HG03521 (cell line): ENCODE measurements at regions not wholly inside any gene's neighbourhood (a gene's known extent, or its start where the extent isn't known, plus 50 kb on each side); places are given as distances from the start of the nearest gene placed in this dataset.

Experiments
- ATAC-seq: cut with Tn5 transposase; IDR thresholded peaks from one replicate; pipeline ENCODE4 v1.9.1; 2021; ENCODE audit warnings: mild to moderate bottlenecking, moderate library complexity; ENCODE audit not compliant: unreplicated experiment

DNA sequence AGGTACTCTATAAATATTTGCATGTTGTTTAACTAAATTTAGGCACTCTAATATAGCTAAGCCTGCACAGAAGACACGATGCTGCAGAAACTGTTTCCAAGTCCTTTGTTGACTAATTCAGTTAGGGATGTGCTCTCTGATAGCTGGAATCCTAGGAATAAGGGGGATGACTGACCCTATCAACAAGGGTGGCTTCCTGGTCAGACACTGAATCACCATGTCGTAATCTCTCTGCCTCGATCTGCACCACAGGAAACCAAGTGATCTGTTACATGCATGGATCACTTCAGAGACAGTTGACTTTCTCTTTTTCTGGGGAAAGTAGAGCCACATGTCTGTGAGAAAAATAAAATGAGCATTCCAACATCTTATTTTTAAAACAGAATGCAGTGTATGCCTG is 169.1 kb downstream of the GUCY2F start:
- ATAC-seq: no peak

DNA sequence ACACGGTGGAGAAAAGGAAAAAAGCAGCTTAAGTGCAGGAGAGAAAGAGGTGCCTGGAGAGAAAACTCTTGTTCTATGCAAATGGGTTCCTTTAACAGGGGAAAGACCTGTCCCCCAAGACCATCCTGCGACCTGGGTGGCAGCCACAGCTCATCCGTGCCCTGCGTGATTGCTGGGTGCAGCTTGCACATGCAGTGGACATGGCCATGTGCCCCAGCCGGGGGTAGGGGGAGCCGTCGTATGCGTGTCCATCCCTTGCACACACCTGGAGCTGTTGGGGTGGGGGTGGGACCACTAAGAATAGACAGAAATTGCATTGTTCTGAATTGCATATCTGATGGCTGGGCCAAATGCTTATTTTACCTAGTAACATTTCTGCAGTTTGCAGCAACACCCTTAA is 171.9 kb downstream of the GUCY2F start:
- ATAC-seq: no peak

DNA sequence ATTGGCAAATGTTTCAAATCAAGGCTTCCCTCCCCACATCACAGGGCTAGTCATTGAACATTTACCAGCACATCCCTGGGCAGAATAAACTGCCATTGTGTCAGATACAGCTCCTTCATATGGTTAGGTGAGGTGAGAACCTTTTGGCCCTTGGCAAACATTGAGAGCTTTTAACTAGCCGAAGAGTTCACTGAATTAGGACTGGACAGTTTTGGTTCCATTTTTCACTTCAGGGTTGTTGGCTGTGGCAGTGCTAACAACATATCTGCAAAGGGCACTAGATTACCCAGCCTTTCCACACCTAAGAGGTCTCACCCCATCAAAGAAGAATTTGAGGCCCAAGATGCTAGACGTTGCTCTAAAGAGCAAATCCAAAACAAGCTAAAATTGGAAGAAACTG is 180.7 kb downstream of the GUCY2F start:
- ATAC-seq: no peak

GRCh38 chrX:109300415-109300814 is 181.5 kb downstream of the GUCY2F start:
- no peak for ATAC-seq

- ATAC-seq: no peak
Observed at GRCh38 chrX:109299091-109299490, 182.8 kb downstream of the GUCY2F start.

GRCh38 chrX:109294097-109294814 is 187.6 kb downstream of the GUCY2F start:
- ATAC-seq: no peak

DNA sequence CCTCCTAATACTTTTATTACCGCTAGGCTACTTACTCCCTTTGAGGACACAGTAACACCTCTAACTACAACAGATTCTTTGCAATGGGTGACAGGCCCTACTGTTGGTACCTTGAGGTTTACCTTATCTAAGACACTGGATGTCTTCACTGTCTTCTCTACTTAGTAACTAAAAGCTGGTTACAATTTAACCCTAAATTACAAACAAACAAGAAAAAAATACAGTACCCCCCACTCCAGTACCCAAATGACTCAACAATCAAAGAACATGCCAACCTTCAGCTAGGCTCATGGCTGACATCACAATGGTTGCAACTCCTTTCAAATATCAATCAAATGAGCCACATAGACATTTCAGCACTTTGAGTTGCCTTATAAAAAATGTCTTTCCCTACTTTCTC is 198.0 kb downstream of the GUCY2F start:
- ATAC-seq: no peak

GRCh38 chrX:109281483-109282275 is 200.2 kb downstream of the GUCY2F start:
- ATAC-seq: no peak

GRCh38 chrX:109274806-109275205 is 207.1 kb downstream of the GUCY2F start:
- ATAC-seq: no peak

- peak; percentile 98 for ATAC-seq
Observed at GRCh38 chrX:109270580-109271484, 211.1 kb downstream of the GUCY2F start.

GRCh38 chrX:109268340-109268739 is 213.5 kb downstream of the GUCY2F start:
- no peak for ATAC-seq

DNA sequence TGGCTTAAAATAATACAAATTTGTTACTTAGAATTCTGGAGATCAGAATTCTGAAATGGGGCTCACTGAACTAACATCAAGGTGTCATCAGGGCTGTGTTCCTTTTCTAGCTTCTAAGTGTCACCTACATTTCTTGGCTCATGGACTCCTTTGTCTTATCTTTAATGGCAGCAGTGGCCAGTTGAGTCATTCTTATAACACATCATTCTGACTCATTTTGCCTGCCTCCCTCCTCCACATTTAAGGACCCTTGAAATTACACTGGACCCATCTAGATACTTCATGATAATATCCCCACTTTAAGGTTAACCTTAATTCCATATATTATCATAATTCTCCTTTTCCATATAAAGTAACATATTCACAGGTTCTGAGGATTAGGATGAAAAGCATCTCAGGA is 215.9 kb downstream of the GUCY2F start:
- no peak for ATAC-seq

GRCh38 chrX:109264878-109265277 is 217.0 kb downstream of the GUCY2F start:
- ATAC-seq: peak; percentile 70

DNA sequence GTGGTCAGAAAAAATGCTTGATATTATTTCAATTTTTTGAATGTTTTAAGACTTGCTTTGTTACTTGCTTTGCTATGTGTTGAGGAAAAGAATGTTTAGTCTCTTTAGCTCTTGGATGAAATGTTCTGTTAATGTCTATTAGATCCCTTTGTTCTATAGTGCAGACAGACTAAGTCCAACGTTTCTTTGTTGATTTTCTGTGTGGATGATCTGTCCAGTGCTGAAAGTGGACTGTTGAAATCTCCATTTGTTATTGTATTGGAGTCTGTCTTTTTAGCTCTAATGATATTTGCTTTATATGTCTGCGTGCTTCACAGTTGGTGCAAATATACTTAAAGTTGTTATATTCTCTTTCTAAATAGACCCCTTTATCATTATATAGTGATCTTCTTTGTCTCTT is 220.6 kb downstream of the GUCY2F start:
- ATAC-seq: no peak

GRCh38 chrX:109252789-109253188 is 229.1 kb downstream of the GUCY2F start:
- ATAC-seq: no peak

DNA sequence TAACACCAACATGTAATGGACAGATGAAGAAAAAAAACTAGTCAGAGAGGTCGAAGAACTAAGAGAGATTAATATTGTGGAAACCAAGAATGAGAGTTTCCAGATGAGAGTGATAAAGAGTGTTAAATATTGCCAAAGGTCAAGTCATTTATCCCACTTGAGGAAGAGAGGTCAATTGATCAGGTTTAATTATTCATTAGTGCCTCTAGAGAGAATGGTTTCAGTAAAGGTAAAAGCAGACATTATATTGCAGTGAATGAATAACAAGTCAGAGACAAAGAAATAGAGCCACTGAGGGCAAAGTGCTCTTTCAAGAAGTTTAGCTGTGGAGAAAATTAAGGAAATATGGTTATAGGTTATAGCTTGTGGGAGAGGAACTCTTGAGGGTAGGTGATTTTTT is 263.1 kb downstream of the GUCY2F start:
- ATAC-seq: no peak

GRCh38 chrX:109199726-109200125 is 282.2 kb downstream of the GUCY2F start:
- ATAC-seq: no peak

- ATAC-seq: no peak
Observed at GRCh38 chrX:109190542-109190941, 291.3 kb downstream of the GUCY2F start.

DNA sequence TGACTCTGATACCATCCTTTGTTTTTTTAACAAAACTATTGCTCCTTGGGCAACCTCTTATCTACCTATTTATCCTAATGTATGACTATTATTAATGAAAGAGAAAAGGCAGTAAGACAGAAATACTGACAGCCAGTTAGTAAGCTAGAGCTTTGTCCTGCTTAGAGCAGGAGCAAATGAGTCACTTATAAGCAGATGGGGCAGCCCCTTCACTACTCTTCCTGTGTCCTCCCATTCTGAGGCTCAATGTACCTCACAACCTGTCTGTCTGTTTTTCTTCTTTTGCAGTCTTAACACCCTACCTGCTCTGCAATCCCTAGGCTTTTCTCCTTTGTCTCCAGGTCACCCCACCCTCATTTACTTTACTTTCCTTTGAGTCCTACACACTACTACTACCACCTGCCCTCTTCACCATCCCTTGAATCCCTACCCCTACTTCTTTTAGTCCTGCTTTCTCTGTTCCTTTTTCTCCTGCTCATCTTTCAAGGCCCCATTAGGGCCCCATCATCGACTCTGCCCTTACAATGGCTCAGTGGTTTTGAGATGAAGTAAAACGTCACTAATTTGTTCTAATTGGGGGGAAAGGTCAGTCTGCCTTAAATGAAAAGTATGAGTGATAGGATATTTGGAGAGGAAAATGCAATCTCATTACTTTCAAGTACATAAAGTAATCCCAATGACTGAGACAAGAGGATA is 294.3 kb downstream of the GUCY2F start:
- peak; percentile 79 for ATAC-seq

- no peak for ATAC-seq
Observed at GRCh38 chrX:109186939-109187338, 294.9 kb downstream of the GUCY2F start.
